HG02798 (cell line): ENCODE measurements at regions not wholly inside any gene's neighbourhood (a gene's known extent, or its start where the extent isn't known, plus 50 kb on each side); places are given as distances from the start of the nearest gene placed in this dataset.
A peak's percentile ranks its signal among the peaks of the same experiment; 100 is the strongest.

ENCODE experiments used
- ATAC-seq: cut with Tn5 transposase; IDR thresholded peaks from one replicate; pipeline ENCODE4 v1.9.1; 2021; ENCODE audit warnings: mild to moderate bottlenecking; ENCODE audit not compliant: unreplicated experiment, poor library complexity

- no peak for ATAC-seq
Measured at GRCh38 chr2:194270648-194271047, 1386.4 kb upstream of the SLC39A10 start.

- no peak for ATAC-seq
Measured at GRCh38 chr2:194264586-194264985, 1392.4 kb upstream of the SLC39A10 start.

DNA sequence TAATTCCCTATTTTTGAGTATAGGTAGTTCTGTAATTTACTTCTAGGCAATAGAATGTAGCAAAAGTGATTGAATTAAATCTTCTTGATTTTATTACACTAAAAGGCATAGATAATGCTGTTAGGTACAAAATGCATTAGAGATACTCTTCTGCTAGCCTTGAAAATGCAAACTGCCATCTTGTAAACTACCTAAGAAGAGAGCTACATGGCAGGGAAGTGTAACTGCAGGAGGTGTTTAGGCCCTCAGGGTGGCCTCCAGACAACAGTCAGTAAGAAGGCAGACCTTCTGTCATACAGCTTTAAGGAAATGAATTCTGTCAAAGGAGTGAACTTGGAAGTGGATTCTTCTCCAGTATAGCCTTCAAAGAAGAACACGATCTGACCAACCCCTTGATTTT is 1396.8 kb upstream of the SLC39A10 start:
- ATAC-seq, result no peak

DNA sequence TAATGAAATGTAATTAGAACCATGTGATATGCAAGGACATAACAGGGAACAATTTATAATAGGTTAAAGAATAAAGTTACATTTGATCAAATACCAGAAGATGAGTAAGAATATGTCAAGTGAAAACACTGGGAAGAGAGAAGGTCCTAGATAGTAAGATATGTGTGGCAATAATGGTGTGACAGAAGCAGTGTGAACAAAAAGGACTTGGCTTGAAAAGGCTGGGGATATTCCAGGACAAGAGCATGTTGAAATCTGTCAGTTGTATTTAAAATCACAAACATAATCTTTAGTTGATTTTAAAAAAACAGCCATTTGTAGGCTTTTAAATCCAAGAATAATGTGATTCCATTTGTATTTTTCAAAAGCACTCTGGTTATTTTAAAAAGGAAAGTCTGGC is 1399.9 kb upstream of the SLC39A10 start:
- no peak for ATAC-seq

DNA sequence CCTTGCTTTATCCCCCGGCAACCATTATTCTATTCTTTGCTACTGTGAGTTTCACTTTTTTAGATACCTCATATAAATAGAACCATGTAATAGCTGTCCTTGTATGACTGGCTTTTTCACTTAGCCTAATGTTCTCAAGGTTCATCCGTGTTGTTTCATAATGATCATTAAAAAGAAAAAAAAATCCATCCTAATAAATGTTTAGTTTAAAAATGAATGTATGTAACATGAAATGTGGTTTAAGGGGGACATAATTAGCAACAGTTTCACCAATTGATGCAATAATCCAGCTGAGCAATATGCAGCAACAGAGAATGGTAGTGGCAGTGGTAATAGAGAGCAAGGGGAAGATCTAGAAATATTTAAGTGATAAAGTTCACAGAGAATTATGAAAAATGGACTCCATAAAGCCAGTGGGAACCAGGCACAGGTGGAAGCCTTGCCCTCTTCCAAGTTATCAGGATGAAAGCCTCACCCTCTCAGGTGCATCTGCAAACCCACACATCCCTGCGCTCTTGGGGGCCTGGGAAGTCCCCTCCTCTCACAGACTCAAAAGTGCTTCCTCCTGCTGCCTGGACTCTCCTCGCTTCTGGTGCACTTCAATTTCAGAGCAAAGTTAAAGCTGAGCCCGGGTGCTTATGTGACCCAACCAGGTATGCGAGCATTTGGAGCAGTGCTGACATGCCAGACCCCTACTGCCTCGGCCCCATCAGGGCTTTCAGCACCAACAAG is 1403.3 kb upstream of the SLC39A10 start:
- no peak for ATAC-seq

DNA sequence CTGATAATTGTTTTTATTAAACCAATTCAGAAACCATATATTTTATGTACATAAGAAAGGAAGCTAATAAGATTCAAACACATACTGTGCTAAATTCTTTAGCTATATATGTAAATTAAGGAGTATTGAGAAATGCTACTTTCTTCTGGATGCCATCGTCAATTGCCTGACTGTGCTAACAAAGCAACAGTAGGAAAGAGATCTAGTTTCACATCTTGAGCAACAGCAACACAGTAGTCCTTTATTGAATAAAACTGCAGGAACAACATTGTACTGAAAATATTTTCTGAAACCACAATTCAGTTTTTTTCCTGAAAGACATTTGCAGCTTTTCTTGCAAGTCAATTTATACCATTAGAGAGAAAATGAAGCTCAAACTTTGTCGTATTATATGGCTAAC is 1404.9 kb upstream of the SLC39A10 start:
- no peak for ATAC-seq

- no peak for ATAC-seq
Measured at GRCh38 chr2:194232600-194232999, 1424.4 kb upstream of the SLC39A10 start.

GRCh38 chr2:194223218-194223617 is 1433.8 kb upstream of the SLC39A10 start:
- ATAC-seq, result no peak

- ATAC-seq, result no peak
Measured at GRCh38 chr2:194214192-194214591, 1442.8 kb upstream of the SLC39A10 start.

- ATAC-seq, result no peak
Measured at GRCh38 chr2:194205568-194206227, 1451.3 kb upstream of the SLC39A10 start.

GRCh38 chr2:194203898-194204297 is 1453.1 kb upstream of the SLC39A10 start:
- ATAC-seq, result no peak

- ATAC-seq, result no peak
Measured at GRCh38 chr2:194182888-194183287, 1474.1 kb upstream of the SLC39A10 start.

DNA sequence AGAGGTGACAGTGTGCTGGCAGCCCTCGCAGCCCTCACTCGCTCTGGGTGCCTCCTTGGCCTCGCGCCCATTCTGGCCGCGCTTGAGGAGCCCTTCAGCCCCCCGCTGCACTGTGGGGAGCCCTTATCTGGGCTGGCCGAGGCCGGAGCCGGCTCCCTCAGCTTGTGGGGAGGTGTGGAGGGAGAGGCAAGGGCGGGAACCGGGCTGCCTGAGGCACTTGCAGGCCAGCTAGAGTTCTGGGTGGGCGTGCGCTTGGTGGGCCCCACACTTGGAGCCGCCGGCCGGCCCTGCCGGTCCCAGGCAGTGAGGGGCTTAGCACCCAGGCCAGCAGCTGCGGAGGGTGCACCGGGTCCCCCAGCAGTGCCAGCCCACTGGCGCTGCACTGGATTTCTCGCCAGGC is 1480.9 kb upstream of the SLC39A10 start:
- no peak for ATAC-seq

GRCh38 chr2:194166818-194167217 is 1490.2 kb upstream of the SLC39A10 start:
- ATAC-seq, result peak; percentile 84

DNA sequence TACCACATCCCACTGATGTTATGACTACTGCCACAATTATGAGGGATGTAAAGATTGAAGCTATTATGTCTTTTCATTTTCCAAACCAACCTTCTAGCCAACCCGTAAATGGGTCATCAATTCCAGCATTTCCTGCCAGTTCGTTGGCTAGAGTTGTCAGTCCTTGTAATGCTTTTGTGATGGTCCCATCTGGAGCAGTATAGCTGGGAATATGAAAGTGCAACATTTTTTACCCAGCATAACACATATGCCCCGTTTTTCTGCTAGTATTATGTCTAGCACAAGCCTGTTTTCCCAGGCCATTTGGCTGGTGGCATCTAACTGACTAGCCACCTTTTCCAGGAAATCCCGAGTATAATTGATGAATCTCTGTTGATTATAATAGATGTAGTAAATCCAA is 1501.6 kb upstream of the SLC39A10 start:
- no peak for ATAC-seq

- ATAC-seq, result no peak
Measured at GRCh38 chr2:194151231-194151630, 1505.8 kb upstream of the SLC39A10 start.

DNA sequence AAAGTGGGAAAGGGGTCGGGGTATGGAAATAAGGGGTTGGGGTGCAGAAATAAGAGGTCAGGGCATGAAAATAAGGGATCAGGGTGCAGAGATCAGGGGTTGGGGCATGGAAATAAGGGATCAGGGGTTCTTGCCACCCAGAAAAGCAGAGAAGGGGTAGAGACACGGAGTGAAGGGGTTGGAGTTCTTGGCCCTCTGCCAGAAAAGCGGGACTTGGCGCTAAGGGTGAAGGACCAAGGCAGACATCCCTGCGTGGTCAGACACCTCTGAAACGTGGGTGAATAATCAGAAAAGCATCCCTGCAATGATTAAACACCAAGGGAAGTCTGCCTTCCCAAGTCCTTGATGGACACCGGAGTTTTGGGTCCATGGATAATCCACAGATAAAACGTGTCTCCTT is 1521.6 kb upstream of the SLC39A10 start:
- ATAC-seq, result no peak

GRCh38 chr2:194128810-194129209 is 1528.2 kb upstream of the SLC39A10 start:
- no peak for ATAC-seq

DNA sequence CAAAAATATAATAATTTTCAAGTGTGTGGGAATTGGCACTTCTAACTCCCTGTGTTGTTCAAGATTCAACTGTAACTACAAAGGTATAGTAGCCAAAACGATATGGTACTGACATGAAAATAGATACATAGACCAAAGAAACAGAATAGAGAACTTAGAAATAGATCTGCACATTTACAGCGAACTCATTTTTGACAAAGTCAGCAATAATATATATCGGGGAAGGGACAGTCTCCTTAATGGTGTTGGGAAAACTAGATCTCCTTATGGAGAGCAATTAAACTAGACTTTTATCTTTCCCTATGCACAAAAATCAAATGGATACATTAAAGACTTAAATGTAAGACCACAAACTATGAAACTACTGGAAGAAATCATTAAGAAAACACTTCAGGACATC is 1530.6 kb upstream of the SLC39A10 start:
- no peak for ATAC-seq

DNA sequence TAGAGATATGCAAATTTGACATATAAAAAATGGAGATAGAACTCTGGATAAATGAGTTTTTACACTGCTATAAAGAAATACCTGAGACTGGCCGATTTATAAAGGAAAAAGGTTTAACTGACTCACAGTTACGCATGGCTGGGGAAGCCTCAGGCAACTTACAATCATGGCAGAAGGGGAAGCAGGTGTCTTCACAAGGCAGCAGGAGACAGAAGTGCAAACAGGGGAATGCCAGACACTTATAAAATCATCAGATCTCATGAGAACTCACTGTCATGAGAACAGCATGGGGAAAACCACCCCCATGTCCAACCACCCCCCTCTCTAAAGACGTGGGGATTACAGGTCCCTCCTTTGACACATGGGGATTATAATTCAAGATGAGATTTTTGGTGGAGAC is 1540.2 kb upstream of the SLC39A10 start:
- ATAC-seq, result no peak

DNA sequence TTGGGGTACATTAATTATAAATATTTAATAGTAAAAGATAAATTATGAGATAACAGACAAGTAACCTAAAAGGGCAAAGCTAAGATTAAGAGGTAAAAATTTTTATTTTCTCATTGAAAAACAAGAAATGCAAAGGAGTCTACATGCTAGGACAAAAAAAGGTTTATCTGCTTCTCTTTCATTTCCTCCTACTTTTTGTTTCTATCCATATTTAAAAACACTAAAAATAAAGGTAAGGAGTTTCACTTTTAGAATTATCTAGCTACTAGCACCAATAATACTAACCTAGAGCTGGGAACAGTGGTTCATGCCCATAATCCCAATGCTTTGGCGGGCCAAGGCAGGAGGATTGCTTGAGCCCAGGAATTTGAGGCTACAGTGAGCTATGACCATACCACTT is 1551.7 kb upstream of the SLC39A10 start:
- no peak for ATAC-seq

- ATAC-seq, result peak; percentile 95
Measured at GRCh38 chr2:194104687-194105086, 1552.3 kb upstream of the SLC39A10 start.
